ENCODE measurements at regions not wholly inside any gene's neighbourhood (a gene's known extent, or its start where the extent isn't known, plus 50 kb on each side); places are given as distances from the start of the nearest gene placed in this dataset.

DNA sequence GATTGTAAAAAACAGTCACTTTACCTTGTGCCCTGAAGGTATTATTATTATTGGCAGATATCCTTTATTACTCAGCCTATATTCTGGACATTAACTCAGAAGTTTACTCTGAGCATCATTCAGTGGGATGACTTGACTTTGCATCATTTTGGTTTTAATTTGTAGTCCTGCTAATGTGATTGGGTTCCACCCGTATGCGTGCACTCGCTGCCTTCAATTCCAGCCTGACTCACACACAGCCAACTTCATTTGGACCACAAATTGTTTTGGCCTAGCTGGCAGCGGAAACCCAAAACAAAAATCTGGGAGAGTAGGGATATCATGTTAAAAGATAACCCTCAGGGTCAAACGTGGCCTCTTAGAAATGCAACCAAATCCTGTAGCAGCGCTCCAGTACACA lies 704.4 kb upstream of the SLC35B3 start:
- Histone ChIP-seq H3K36me3 (ENCODE audit: control insufficient read depth in 1 of 2, insufficient read depth in 2 of 2, low read length in 2 of 2) (no peaks in the 10 kb centered on the region), H3K79me1 (ENCODE audit: low read length) (no peaks in the 10 kb centered on the region), H2BK12ac (ENCODE audit: low read length) (no peak overlapping the region)

GRCh38 chr6:9138936-9139335 lies 703.6 kb upstream of the SLC35B3 start:
- Histone ChIP-seq H2BK120ac (ENCODE audit: insufficient read depth, low read length, poor library complexity) (no peak overlapping the region), H3K9ac (ENCODE audit: low read length) (no peak overlapping the region), H3K14ac (ENCODE audit: low read length) (no peak overlapping the region), H3K27me3 (ENCODE audit: insufficient read depth, low read length) (no peaks in the 10 kb centered on the region), H3K79me2 (ENCODE audit: control insufficient read depth, insufficient read depth, low read length, poor library complexity) (no peaks in the 10 kb centered on the region), H4K91ac (ENCODE audit: low read depth, low read length) (no peak overlapping the region), H4K12ac (ENCODE audit: low read depth, low read length) (no peak overlapping the region), H3K79me1 (ENCODE audit: low read length) (no peaks in the 10 kb centered on the region), H3K23ac (ENCODE audit: low read length) (no peak overlapping the region), H3K4me2 (ENCODE audit: low read length) (no peak overlapping the region), H2BK5ac (ENCODE audit: low read depth, low read length, poor library complexity) (no peak overlapping the region), H3K4me1 (ENCODE audit: control insufficient read depth in 1 of 2, insufficient read depth in 2 of 2, low read length in 2 of 2) (no peaks in the 10 kb centered on the region), H2BK12ac (ENCODE audit: low read length) (no peak overlapping the region), H2AFZ (ENCODE audit: insufficient read depth, low read length, poor library complexity) (no peak overlapping the region), H3K4ac (ENCODE audit: low read depth, low read length) (no peak overlapping the region), H3K36me3 (ENCODE audit: control insufficient read depth in 1 of 2, insufficient read depth in 2 of 2, low read length in 2 of 2) (no peaks in the 10 kb centered on the region), H4K8ac (ENCODE audit: low read depth, low read length) (no peak overlapping the region), H3K4me3 (ENCODE audit: low read depth, low read length) (no peak overlapping the region), H3K18ac (ENCODE audit: low read length) (no peak overlapping the region), H3K27ac (ENCODE audit: low read depth, low read length) (no peak overlapping the region), H3K9me3 (ENCODE audit: insufficient read depth, low read depth, low read length) (no peaks in the 10 kb centered on the region), H2AK5ac (ENCODE audit: low read length) (no peak overlapping the region)
- no peak for DNase-seq
- WGBS (ENCODE audit: extremely low coverage, insufficient coverage, insufficient read length): no CpG with 5 or more reads among the region's 5 CpGs

More for the DNA sequence above, 704.4 kb upstream of the SLC35B3 start:
- H3K79me2 ChIP-seq (ENCODE audit: control insufficient read depth, insufficient read depth, low read length, poor library complexity): no peaks in the 10 kb centered on the region
- no peak overlapping the region for H4K8ac ChIP-seq (ENCODE audit: low read depth, low read length)
- H4K12ac ChIP-seq (ENCODE audit: low read depth, low read length): no peak overlapping the region
- H3K4me3 ChIP-seq (ENCODE audit: low read depth, low read length): peak overlapping the region; percentile 45
- H4K91ac ChIP-seq (ENCODE audit: low read depth, low read length): no peak overlapping the region
- no peak overlapping the region for H3K4me2 ChIP-seq (ENCODE audit: low read length)
- H3K4me1 ChIP-seq (ENCODE audit: control insufficient read depth in 1 of 2, insufficient read depth in 2 of 2, low read length in 2 of 2): no peaks in the 10 kb centered on the region
- H2BK5ac ChIP-seq (ENCODE audit: low read depth, low read length, poor library complexity): no peak overlapping the region
- no peak overlapping the region for H3K23ac ChIP-seq (ENCODE audit: low read length)
- H2AFZ ChIP-seq (ENCODE audit: insufficient read depth, low read length, poor library complexity): no peak overlapping the region
- no peaks in the 10 kb centered on the region for H3K9me3 ChIP-seq (ENCODE audit: insufficient read depth, low read depth, low read length)
- no peak overlapping the region for H3K4ac ChIP-seq (ENCODE audit: low read depth, low read length)
- WGBS (ENCODE audit: extremely low coverage, insufficient coverage, insufficient read length): no CpG with 5 or more reads among the region's 6 CpGs
- no peak overlapping the region for H2BK120ac ChIP-seq (ENCODE audit: insufficient read depth, low read length, poor library complexity)
- no peak overlapping the region for H3K18ac ChIP-seq (ENCODE audit: low read length)
- no peaks in the 10 kb centered on the region for H3K27me3 ChIP-seq (ENCODE audit: insufficient read depth, low read length)
- H3K14ac ChIP-seq (ENCODE audit: low read length): no peak overlapping the region
- DNase-seq: peak in 1 of 2 donors; percentile 43
- no peak overlapping the region for H3K9ac ChIP-seq (ENCODE audit: low read length)
- H2AK5ac ChIP-seq (ENCODE audit: low read length): no peak overlapping the region
- H3K27ac ChIP-seq (ENCODE audit: low read depth, low read length): no peak overlapping the region

DNA sequence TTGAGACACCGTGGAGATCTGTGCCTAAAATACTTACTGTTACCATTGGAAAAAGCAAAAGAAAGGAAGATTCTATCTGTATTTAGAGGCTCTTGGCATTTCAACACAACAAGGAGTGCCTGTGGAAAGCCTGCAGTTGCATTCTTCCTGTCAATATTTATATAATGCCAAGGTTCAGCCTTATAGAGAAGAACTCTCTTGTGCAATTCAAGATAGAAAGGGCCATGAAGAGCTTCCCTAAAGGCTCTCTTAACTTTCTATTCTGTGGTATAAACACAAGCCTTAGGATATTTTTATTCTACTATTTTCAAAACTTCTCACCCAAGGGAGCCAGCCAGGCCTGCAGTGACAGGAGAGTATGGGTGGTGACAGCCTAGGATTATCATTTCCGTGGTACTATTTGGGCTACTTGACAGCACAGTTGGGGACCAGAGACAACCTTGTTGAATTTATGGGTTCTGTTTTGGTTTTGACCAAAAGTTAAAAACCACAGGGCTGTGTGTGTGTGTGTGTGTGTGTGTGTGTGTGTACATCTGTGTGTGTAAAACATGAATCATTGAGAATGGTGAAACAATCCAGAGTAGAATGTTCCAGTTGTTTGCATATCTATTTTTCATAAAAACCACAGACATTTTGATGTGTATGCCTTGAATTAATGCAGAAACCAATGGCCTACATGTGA lies 700.9 kb upstream of the SLC35B3 start:
- Histone ChIP-seq H2BK120ac (ENCODE audit: insufficient read depth, low read length, poor library complexity) (no peak overlapping the region), H3K18ac (ENCODE audit: low read length) (no peak overlapping the region)
- WGBS (ENCODE audit: extremely low coverage, insufficient coverage, insufficient read length): no CpG with 5 or more reads among the region's 2 CpGs

GRCh38 chr6:9131616-9132015 lies 696.3 kb upstream of the SLC35B3 start:
- no peak overlapping the region for H3K4me3 ChIP-seq (ENCODE audit: low read depth, low read length)
- H3K9me3 ChIP-seq (ENCODE audit: insufficient read depth, low read depth, low read length): peaks cover 2% of the 10 kb centered on the region
- no peaks in the 10 kb centered on the region for H3K27me3 ChIP-seq (ENCODE audit: insufficient read depth, low read length)
- no peak overlapping the region for H2AFZ ChIP-seq (ENCODE audit: insufficient read depth, low read length, poor library complexity)
- no CpG with 5 or more reads among the region's 8 CpGs for WGBS (ENCODE audit: extremely low coverage, insufficient coverage, insufficient read length)
- H2BK12ac ChIP-seq (ENCODE audit: low read length): no peak overlapping the region
- no peak overlapping the region for H3K9ac ChIP-seq (ENCODE audit: low read length)
- H3K79me2 ChIP-seq (ENCODE audit: control insufficient read depth, insufficient read depth, low read length, poor library complexity): no peaks in the 10 kb centered on the region
- no peak overlapping the region for H2AK5ac ChIP-seq (ENCODE audit: low read length)
- no peak overlapping the region for H2BK120ac ChIP-seq (ENCODE audit: insufficient read depth, low read length, poor library complexity)
- H4K12ac ChIP-seq (ENCODE audit: low read depth, low read length): no peak overlapping the region
- H4K91ac ChIP-seq (ENCODE audit: low read depth, low read length): no peak overlapping the region
- H3K4ac ChIP-seq (ENCODE audit: low read depth, low read length): no peak overlapping the region
- H3K23ac ChIP-seq (ENCODE audit: low read length): no peak overlapping the region
- no peak overlapping the region for H4K8ac ChIP-seq (ENCODE audit: low read depth, low read length)
- DNase-seq: peak; percentile 94 to 97
- no peaks in the 10 kb centered on the region for H3K36me3 ChIP-seq (ENCODE audit: control insufficient read depth in 1 of 2, insufficient read depth in 2 of 2, low read length in 2 of 2)
- H2BK5ac ChIP-seq (ENCODE audit: low read depth, low read length, poor library complexity): no peak overlapping the region
- no peaks in the 10 kb centered on the region for H3K79me1 ChIP-seq (ENCODE audit: low read length)
- no peaks in the 10 kb centered on the region for H3K4me1 ChIP-seq (ENCODE audit: control insufficient read depth in 1 of 2, insufficient read depth in 2 of 2, low read length in 2 of 2)
- no peak overlapping the region for H3K27ac ChIP-seq (ENCODE audit: low read depth, low read length)
- H3K18ac ChIP-seq (ENCODE audit: low read length): no peak overlapping the region
- no peak overlapping the region for H3K4me2 ChIP-seq (ENCODE audit: low read length)
- H3K14ac ChIP-seq (ENCODE audit: low read length): no peak overlapping the region

More for the DNA sequence above, 700.9 kb upstream of the SLC35B3 start:
- Histone ChIP-seq H3K4me3 (ENCODE audit: low read depth, low read length) (no peak overlapping the region), H3K23ac (ENCODE audit: low read length) (no peak overlapping the region), H3K4ac (ENCODE audit: low read depth, low read length) (no peak overlapping the region), H3K4me2 (ENCODE audit: low read length) (no peak overlapping the region), H3K27me3 (ENCODE audit: insufficient read depth, low read length) (no peaks in the 10 kb centered on the region), H3K4me1 (ENCODE audit: control insufficient read depth in 1 of 2, insufficient read depth in 2 of 2, low read length in 2 of 2) (no peaks in the 10 kb centered on the region), H2BK12ac (ENCODE audit: low read length) (no peak overlapping the region), H4K91ac (ENCODE audit: low read depth, low read length) (no peak overlapping the region), H3K9ac (ENCODE audit: low read length) (no peak overlapping the region), H4K12ac (ENCODE audit: low read depth, low read length) (no peak overlapping the region), H2AK5ac (ENCODE audit: low read length) (no peak overlapping the region), H3K79me1 (ENCODE audit: low read length) (no peaks in the 10 kb centered on the region), H4K8ac (ENCODE audit: low read depth, low read length) (no peak overlapping the region), H3K9me3 (ENCODE audit: insufficient read depth, low read depth, low read length) (no peaks in the 10 kb centered on the region), H2AFZ (ENCODE audit: insufficient read depth, low read length, poor library complexity) (no peak overlapping the region), H2BK5ac (ENCODE audit: low read depth, low read length, poor library complexity) (no peak overlapping the region), H3K79me2 (ENCODE audit: control insufficient read depth, insufficient read depth, low read length, poor library complexity) (no peaks in the 10 kb centered on the region), H3K27ac (ENCODE audit: low read depth, low read length) (no peak overlapping the region), H3K14ac (ENCODE audit: low read length) (no peak overlapping the region), H3K36me3 (ENCODE audit: control insufficient read depth in 1 of 2, insufficient read depth in 2 of 2, low read length in 2 of 2) (no peaks in the 10 kb centered on the region)
- no peak for DNase-seq
